ENCODE measurements at regions not wholly inside any gene's neighbourhood (a gene's known extent, or its start where the extent isn't known, plus 50 kb on each side); places are given as distances from the start of the nearest gene placed in this dataset.
"Not testable (repeated sequence)": the region's sequence is repeated elsewhere in the genome, so short reads cannot be mapped to it uniquely, and the experiment has no call there.

GRCh38 chr13:76330761-76331160 is 555.4 kb downstream of the KCTD12 start:
- DNase-seq, result no peak

GRCh38 chr13:76329866-76330580 is 556.2 kb downstream of the KCTD12 start:
- DNase-seq, result no peak

- no peak for DNase-seq
Observed at GRCh38 chr13:76329004-76329403, 557.2 kb downstream of the KCTD12 start.

DNA sequence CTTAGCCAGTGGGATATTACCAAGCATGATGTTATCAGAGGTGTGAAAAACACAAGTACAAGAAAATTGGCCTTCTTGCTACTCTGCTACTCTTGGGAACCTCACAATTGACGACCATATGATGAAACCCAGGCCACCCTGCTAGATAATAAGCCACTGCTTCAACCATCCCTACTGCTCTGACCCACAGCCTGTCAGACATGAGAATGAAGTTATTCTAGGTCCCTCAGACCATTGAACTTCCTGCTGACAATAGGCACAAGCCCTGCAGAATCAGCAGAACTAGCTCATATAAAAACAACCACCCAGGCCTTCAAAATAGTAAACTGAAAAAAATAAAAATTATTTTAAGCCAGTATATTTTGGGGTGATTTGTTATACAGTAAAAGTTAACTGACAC is 559.9 kb downstream of the KCTD12 start:
- no peak for DNase-seq

DNA sequence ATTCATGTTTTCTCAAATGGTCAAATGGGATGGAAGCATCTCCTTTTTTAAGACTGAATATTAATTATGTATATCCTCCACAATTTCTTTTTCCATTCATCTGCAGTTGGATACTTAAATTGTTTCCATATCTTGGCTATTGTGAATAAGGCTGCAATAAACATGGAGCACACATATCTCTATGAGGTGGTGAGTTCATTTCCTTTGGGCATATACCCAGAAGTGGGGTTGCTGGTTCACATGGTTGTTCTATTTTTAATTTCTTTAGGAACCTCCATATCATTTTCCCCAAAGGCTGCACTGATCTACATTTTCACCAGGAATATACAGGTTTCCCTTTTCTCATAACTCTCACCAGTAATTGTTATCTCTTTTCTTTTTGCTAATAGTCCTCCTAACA is 566.3 kb downstream of the KCTD12 start:
- DNase-seq, result no peak

DNA sequence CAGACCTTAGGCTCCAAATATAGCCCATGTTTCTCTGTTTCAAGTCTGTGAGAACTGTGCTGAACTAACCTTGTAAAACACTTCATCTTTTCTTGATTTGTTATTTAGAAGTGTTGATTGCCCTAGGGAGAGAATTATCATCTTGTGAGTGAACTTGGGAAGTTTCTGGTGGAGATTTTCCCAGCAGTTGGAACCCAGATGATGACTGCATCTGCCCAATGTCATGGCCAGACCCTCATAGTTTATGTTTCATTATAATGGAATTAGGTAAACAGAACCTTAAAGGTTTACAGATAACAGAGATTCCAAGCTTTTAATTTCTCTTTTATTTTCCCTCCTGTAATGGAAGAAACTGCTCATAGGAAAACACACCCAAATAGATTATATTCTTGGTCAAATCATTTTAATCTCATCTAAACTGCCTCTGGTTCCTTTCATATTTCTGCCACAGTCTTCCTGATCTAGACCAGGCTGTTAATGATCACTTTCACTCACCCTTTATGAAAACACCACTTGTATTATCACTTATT is 569.1 kb downstream of the KCTD12 start:
- DNase-seq, result no peak

DNA sequence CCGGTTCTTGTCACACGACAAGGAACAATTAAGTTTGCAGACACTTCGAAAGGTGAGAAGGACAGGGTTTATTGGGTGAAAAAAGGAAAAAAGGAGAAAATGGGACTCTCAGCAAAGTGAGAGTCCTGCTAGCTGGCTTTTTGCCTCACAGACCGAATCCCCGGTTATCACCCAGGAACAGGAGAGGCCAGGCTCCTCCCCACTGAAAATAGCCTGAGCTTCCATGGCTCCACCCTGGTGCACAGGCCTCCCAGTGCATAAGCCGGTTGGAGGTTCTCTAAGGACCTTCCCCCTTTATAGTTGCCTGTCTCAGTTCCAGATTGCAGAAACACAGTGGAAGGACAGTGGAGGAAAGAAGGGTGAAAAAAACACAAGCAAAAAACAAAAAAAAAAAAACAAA is 571.7 kb downstream of the KCTD12 start:
- DNase-seq, result no peak

DNA sequence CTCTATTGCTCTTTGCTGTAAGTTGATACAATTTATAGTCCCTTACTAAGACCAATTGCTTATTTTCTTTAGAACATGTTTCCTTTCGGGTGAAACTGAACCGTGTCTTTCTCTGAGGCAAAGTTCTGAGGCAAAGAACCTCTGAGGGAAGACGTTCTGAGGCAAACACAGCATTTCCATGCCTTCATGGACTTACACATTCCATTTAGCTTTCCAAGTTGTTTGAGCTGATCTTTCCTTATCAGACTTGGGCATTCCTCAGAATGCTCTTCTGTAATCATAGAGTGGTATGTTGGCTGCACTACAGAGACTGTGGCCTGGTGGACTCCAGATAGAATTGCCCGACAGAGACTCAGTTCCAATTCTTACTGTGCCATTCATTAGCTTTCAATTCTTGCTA is 579.1 kb downstream of the KCTD12 start:
- no peak for DNase-seq

DNA sequence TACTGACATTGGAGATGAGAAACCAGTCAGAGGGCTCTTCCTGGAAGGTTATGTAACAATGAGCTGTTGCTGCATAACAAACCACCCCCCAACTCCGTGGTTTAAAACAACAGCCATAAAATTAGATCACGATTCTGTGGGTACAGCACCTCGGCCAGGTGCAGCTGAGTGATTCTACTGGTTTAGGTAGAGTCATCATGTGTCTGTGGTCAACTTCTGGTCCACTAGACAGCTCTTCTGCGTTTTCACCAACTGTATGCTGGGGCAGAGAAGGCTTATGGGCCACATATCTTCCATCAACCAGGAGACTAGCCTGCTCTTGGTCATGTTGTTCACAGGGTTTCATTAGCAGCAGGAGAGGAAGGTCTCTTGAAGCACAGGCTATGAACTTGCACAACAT is 585.5 kb downstream of the KCTD12 start:
- no peak for DNase-seq

GRCh38 chr13:76297331-76297730 is 588.9 kb downstream of the KCTD12 start:
- DNase-seq, result no peak

- no peak for DNase-seq
Observed at GRCh38 chr13:76296751-76297150, 589.5 kb downstream of the KCTD12 start.

DNA sequence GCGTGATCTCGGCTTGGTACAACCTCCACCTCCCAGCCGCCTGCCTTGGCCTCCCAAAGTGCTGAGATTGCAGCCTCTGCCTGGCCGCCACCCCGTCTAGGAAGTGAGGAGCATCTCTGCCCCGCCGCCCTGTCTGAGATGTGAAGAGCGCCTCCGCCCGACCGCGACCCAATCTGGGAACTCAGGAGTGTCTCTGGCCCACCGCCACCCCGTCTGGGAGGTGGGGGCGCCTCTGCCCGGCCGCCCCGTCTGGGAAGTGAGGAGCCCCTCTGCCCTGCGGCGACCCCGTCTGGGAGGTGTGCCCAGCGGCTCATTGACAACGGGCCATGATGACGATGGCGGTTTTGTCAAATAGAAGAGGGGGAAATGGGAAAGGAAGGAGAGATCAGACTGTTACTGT is 591.2 kb downstream of the KCTD12 start:
- not testable (repeated sequence) for DNase-seq

DNA sequence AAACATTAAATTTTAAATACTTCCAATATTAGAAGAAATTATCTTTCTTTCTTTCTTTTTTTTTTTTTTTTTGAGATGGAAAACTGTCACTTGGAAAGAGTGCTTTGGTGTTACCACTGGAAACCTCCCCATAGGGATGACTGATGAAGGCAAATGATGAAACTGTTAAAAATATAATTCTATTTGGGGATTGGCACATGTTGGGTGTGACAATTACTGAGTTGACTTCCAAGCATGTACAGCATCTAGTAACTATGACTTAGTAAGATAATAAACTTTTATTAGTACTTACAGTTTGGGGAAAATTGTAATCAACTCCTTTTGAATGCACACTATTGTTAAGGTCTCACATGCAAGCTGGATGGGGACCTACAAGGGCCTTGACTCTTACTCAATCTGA is 592.5 kb downstream of the KCTD12 start:
- no peak for DNase-seq

DNA sequence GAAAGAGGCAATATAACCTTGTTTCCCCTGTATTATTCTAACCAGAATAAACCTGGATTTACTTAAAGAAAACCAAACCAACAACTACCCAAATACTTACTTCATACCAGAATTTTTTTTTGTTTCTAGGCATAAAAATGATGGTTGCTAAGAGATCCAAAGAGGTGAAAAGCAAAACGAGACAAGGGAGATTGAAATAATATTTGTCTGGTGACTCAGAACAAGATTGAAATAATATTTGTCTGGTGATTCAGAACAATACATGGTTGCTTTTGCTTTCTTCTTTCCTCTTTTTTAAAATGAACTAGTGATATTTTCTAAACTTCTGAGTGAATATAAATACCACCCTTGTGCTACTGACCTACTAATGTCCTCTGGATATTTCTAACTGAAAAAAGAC is 592.9 kb downstream of the KCTD12 start:
- no peak for DNase-seq

DNA sequence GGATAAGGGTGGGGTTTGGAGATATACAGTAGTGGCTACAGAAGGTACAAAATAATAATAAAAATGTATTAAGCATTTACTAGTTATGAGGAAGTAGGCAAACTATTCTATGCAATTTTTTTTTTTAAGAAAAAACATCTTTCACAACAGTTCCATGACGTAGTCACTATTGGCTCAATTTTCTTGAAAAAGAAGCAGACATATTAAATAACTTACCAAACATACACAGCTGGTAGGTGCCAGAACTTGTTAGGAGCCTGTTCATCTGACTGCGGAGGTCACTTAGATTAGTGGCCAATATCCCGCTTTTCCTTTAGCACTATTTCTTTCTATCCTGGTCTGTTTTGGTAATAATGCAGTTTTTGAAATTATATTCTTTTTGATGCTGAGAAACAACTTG is 593.5 kb downstream of the KCTD12 start:
- no peak for DNase-seq

DNA sequence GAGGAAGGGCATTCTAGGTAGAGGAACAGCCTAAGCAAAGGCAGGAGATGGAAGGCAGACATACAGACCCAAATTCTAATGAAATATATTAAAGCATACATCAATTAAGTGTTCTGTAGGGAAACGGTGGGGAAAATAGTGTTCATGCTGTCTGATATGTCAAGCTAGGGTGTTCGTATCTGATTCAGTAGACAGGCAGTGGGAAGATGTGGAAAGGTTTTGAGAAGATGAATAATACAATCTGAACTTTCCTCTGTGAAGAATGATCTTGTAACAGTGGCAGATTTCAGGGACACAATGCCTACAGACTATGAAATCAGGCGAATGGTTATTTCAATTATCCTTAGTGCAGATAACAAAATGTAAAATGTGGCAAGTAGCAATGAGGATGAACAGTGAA is 594.2 kb downstream of the KCTD12 start:
- no peak for DNase-seq

DNA sequence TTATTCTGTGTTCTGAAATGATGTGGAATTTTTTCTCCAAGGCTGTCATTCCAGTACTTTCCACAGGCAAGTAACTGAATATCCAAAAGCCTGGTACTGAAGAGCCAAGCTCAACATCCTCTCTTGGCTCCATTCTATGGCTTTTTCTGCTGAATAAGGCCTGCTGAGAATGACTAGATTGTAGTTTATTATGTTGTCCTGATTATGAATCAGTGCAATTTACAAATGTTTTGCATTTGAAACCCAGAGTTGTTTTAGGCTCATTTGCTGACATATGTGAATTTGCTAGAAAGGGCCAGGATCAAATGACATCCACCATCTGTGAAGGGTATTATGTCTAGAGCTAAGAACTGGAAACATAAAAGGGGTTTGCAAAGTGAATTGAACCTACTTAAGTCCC is 596.6 kb downstream of the KCTD12 start:
- no peak for DNase-seq

DNA sequence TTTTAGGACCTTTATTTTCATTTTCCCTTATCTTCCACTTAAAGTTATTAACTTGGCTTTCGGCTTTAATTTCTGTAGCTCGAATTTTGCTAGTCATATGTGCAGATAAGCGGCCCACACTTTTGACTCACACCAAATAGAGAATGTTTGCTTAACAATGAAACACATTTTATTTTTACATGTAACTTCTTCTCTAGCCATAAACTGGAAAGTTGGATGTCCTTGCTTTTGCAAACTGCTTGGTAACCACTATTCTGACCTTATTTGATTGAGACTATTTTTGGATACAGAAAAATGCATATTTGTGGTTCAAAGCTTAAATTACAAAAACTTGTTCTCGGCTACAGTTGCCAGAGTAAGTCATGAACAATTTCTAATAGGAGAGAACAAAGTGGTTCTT is 600.0 kb downstream of the KCTD12 start:
- DNase-seq, result no peak

DNA sequence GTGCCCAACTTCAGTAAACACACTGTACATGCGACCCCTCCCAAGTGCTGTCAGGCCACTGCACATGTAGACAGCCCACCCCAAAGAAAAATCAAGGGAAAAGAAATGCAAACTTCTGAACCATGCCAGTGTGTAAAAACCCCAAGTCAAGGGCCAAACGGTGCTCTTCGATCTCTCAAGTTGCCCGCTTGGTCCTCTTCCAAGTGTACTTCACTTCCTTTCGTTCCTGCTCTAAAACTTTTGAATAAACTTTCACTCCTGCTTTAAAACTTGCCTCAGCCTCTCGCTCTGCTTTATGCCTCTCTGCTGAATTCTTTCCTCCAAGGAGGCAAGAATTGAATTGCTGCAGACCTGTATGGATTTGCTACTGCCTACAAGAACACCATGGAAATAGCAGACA is 600.7 kb downstream of the KCTD12 start:
- no peak for DNase-seq

- not testable (repeated sequence) for DNase-seq
Observed at GRCh38 chr13:76279766-76280165, 606.4 kb downstream of the KCTD12 start.

GRCh38 chr13:76271728-76272232 is 614.4 kb downstream of the KCTD12 start:
- no peak for DNase-seq

GRCh38 chr13:76268307-76268706 is 617.9 kb downstream of the KCTD12 start:
- not testable (repeated sequence) for DNase-seq

GRCh38 chr13:76267216-76267615 is 619.0 kb downstream of the KCTD12 start:
- DNase-seq, result no peak

GRCh38 chr13:76266561-76266960 is 619.6 kb downstream of the KCTD12 start:
- no peak for DNase-seq

DNA sequence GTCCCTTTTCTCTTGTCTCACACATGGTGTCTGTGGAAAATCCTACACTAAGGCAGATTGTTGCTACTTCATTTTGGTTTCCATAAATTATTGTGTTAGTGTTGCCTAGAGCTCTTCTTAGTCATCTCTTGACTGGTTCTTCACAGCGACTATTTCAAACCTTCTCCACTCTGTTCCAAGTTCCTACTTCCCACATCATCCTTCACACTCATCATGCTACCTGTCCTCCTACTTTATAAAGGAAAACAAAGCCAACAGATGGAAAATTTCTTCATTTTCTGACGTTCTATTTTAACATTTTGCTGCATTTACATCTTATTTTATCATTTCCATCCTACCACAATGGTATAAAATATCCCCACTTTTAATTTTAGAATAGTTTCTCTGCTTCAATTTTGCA is 614.1 kb downstream of the LMO7 start:
- no peak for DNase-seq

All from stimulated activated CD4-positive, alpha-beta T cell treated with anti-CD3 and anti-CD28 coated beads, Interleukin-4, amount 100 ng/mL, for 24 hours (primary cell).